Neuronal stem cell (in vitro differentiated cells): ENCODE measurements at regions not wholly inside any gene's neighbourhood (a gene's known extent, or its start where the extent isn't known, plus 50 kb on each side); places are given as distances from the start of the nearest gene placed in this dataset.

Experiments
- DNase-seq: peaks from one replicate; pipeline ENCODE4 v3.0.0-alpha.2; 2013; ENCODE audit warnings: low spot score
- H2AFZ ChIP-seq: one replicate; pipeline ENCODE4 v1.6.1; 2013; ENCODE audit warnings: mild to moderate bottlenecking, low read length, inconsistent platforms
- H2AK5ac ChIP-seq: 2 replicates; pipeline ENCODE4 v1.6.1; 2013; ENCODE audit warnings: low read depth, mild to moderate bottlenecking, inconsistent platforms, low read length, moderate library complexity, mixed read lengths
- H2BK120ac ChIP-seq: 2 replicates; pipeline ENCODE4 v1.6.1; 2013; ENCODE audit warnings: low read depth, mild to moderate bottlenecking, inconsistent platforms, low read length, moderate library complexity, mixed read lengths
- H2BK12ac ChIP-seq: one replicate; pipeline ENCODE4 v1.6.1; 2013; ENCODE audit warnings: low read length, inconsistent platforms
- H2BK15ac ChIP-seq: 2 replicates; pipeline ENCODE4 v1.6.1; 2013; ENCODE audit warnings: mild to moderate bottlenecking, low read length, inconsistent platforms, mixed read lengths
- H2BK5ac ChIP-seq: one replicate; pipeline ENCODE4 v1.6.1; 2013; ENCODE audit warnings: inconsistent platforms, mild to moderate bottlenecking, low read length, moderate library complexity
- H3K14ac ChIP-seq: one replicate; pipeline ENCODE4 v1.6.1; 2013; ENCODE audit warnings: low read length, inconsistent platforms
- H3K18ac ChIP-seq: 2 replicates; pipeline ENCODE4 v1.6.1; 2013; ENCODE audit warnings: low read length, inconsistent platforms
- H3K23ac ChIP-seq: 2 replicates; pipeline ENCODE4 v1.6.1; 2013; ENCODE audit warnings: low read depth, mild to moderate bottlenecking, mixed read lengths, low read length, inconsistent platforms; ENCODE audit not compliant: poor library complexity
- H3K27ac ChIP-seq: replicated peaks from 3 replicates; pipeline ENCODE4 v1.5.1; 2013; ENCODE audit warnings: low read length, inconsistent platforms
- H3K27me3 ChIP-seq, 3 experiments: 2 replicates each; pipeline ENCODE4 v1.6.1; 2013; ENCODE audit warnings: low read length in 3 of 3, mild to moderate bottlenecking in 2 of 3, inconsistent platforms in 1 of 3, low read depth in 1 of 3, mixed read lengths in 1 of 3, moderate library complexity in 1 of 3; ENCODE audit not compliant: control insufficient read depth in 3 of 3, insufficient read depth in 3 of 3
- H3K36me3 ChIP-seq, 2 donors: replicated peaks in 1 of 2; 2 replicates each; pipeline ENCODE4 v1.6.1; 2013; ENCODE audit warnings: low read length in 2 of 2; ENCODE audit not compliant: control insufficient read depth in 2 of 2, insufficient read depth in 2 of 2
- H3K4ac ChIP-seq: 2 replicates; pipeline ENCODE4 v1.6.1; 2013; ENCODE audit warnings: inconsistent platforms, mild to moderate bottlenecking, low read length, moderate library complexity
- H3K4me1 ChIP-seq, 2 donors: 1 replicate in 1 of 2; 2 replicates in 1 of 2; pipeline ENCODE4 v1.6.1; 2013; ENCODE audit warnings: low read length in 2 of 2, low read depth in 1 of 2; ENCODE audit not compliant: control insufficient read depth in 2 of 2, insufficient read depth in 1 of 2
- H3K4me2 ChIP-seq: one replicate; pipeline ENCODE4 v1.6.1; 2013; ENCODE audit warnings: mild to moderate bottlenecking, low read length, inconsistent platforms; ENCODE audit not compliant: insufficient read depth, poor library complexity, severe bottlenecking
- H3K4me3 ChIP-seq, 2 donors: 2 replicates each; pipeline ENCODE4 v1.5.1; 2013; ENCODE audit warnings: low read length in 2 of 2, mild to moderate bottlenecking in 2 of 2, inconsistent platforms in 1 of 2, moderate library complexity in 1 of 2
- H3K79me1 ChIP-seq: one replicate; pipeline ENCODE4 v1.6.1; 2013; ENCODE audit warnings: low read depth, mild to moderate bottlenecking, inconsistent platforms, low read length, moderate library complexity
- H3K9ac ChIP-seq: one replicate; pipeline ENCODE4 v1.6.1; 2013; ENCODE audit warnings: mild to moderate bottlenecking, low read depth, low read length, inconsistent platforms; ENCODE audit not compliant: poor library complexity
- H3K9me3 ChIP-seq, 2 donors: replicated peaks in 1 of 2; 2 replicates each; pipeline versions ENCODE3 to v1.6.1; 2013; ENCODE audit warnings: low read length in 2 of 2, mild to moderate bottlenecking in 2 of 2, inconsistent platforms in 1 of 2, low read depth in 1 of 2, mixed read lengths in 1 of 2, moderate library complexity in 1 of 2; ENCODE audit not compliant: control insufficient read depth in 2 of 2, insufficient read depth in 1 of 2
- H4K8ac ChIP-seq: one replicate; pipeline ENCODE4 v1.6.1; 2013; ENCODE audit warnings: low read depth, mild to moderate bottlenecking, inconsistent platforms, low read length, moderate library complexity
- H4K91ac ChIP-seq: one replicate; pipeline ENCODE4 v1.6.1; 2013; ENCODE audit warnings: low read length, low read depth, mild to moderate bottlenecking, inconsistent platforms; ENCODE audit not compliant: poor library complexity
- WGBS, 2 donors: extraction: QIAGEN DNeasy Blood & Tissue Kit; methylation state at CpG; one replicate each; pipeline ENCODE4 v1.1.7; 2013; ENCODE audit warnings: missing lambda C conversion rate in 2 of 2, mixed read lengths in 1 of 2; ENCODE audit not compliant: insufficient read length in 2 of 2, insufficient replicate concordance in 1 of 2; ENCODE audit errors: extremely low coverage in 2 of 2; 5-methylcytosine and 5-hydroxymethylcytosine counted together

DNA sequence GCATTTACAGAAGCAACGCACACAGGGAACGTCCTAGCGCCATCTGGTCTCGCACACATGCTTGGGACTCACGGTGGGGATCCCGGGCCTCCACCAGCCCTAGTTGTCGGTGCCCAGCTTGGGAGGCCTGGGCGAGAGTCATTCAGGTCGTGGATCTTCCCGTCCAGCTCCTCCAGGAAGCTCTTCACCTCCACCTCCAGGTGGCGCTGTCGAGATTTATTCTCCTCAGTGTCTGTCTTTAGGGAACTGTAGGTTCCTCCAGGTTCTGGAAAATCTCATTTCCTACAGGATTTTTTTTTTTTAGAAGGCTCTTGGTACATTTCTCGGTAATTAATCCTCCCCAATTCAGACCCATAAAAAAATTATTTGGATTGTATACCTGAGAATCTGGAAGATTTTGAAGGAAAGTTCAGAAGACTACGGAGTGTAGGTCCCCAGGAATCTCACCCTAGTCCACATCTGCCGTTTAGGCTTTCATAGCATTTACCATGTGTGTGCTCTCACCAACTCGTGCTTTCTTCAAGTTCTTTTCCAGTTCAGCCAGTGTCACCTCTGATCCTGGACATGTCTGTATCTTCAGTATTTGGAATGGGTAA, 910.0 kb downstream of the TMEM121 start:
- H3K4me2 ChIP-seq = no peak overlapping the region
- no peaks in the 10 kb centered on the region for H3K79me1 ChIP-seq
- no peak overlapping the region for H3K18ac ChIP-seq
- no peaks in the 10 kb centered on the region for H3K4me1 ChIP-seq
- no peaks in the 10 kb centered on the region for H3K36me3 ChIP-seq
- no peak overlapping the region for H2BK120ac ChIP-seq
- H3K27ac ChIP-seq = no peak overlapping the region
- no peaks in the 10 kb centered on the region for H3K27me3 ChIP-seq
- H2BK15ac ChIP-seq = no peak overlapping the region
- no peak for DNase-seq
- peaks cover 0 to 11% of the 10 kb centered on the region in 2 donors for H3K9me3 ChIP-seq
- no peak overlapping the region for H4K8ac ChIP-seq
- no peak overlapping the region for H2BK12ac ChIP-seq
- H3K14ac ChIP-seq = no peak overlapping the region
- no peak overlapping the region for H2AK5ac ChIP-seq
- no peak overlapping the region for H4K91ac ChIP-seq
- no peak overlapping the region for H3K4me3 ChIP-seq
- no peak overlapping the region for H3K4ac ChIP-seq
- H2BK5ac ChIP-seq = no peak overlapping the region
- no CpG with 5 or more reads among the region's 16 CpGs for WGBS, 2 donors
- H3K9ac ChIP-seq = no peak overlapping the region
- H3K23ac ChIP-seq = no peak overlapping the region
- H2AFZ ChIP-seq = no peak overlapping the region

DNA sequence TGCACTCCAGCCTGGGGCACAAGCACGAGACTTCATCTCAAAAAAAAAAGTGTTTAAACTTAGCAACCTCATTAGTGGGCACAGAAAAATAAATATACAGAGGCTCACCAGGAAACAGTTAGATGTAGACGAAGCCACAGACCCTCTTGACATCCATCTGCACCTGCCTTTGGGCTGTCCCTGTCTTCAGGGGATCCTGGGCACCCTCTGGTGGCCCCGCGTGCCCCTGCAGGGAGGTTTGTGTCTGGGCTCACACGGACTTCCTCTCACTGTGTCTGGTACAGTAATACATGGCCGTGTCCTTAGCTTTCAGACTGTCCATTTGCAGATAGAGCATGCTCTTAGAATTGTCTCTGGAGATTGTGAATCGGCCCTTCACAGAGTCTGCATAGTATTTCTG, 916.5 kb downstream of the TMEM121 start:
- Histone ChIP-seq H2AK5ac (no peak overlapping the region), H2BK120ac (no peak overlapping the region), H3K14ac (no peak overlapping the region), H2BK5ac (no peak overlapping the region), H3K4me2 (no peak overlapping the region), H3K9ac (no peak overlapping the region), H3K23ac (no peak overlapping the region), H3K36me3 (no peaks in the 10 kb centered on the region), H3K4me3 (no peak overlapping the region), H4K91ac (no peak overlapping the region), H3K4ac (no peak overlapping the region), H3K4me1 (no peaks in the 10 kb centered on the region), H3K18ac (no peak overlapping the region), H4K8ac (no peak overlapping the region), H2AFZ (no peak overlapping the region), H2BK12ac (no peak overlapping the region), H3K9me3 (peaks cover 0 to 14% of the 10 kb centered on the region in 2 donors), H3K79me1 (no peaks in the 10 kb centered on the region), H3K27ac (no peak overlapping the region), H3K27me3 (no peaks in the 10 kb centered on the region), H2BK15ac (no peak overlapping the region)
- no CpG with 5 or more reads among the region's 7 CpGs for WGBS, 2 donors
- DNase-seq = no peak

DNA sequence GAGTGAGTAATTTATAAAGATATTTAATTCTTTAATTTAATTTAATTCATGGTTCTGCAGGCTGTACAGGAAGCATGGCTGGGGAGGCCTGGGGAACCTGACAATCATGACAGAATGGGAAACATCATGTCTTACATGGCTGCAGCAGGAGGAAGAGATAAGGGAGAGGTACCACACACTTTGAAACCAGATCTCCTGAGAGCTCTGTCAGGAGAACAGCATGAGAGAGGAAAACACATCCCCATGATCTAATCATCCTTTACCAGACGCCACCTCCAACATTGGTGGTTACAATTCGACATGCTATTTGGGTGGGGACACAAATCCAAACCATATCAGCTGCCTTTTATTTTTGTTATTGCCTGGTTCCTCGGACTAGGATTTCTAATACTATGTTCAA, 928.6 kb downstream of the TMEM121 start:
- no peak overlapping the region for H3K4me2 ChIP-seq
- peaks cover 0 to 3% of the 10 kb centered on the region in 2 donors for H3K9me3 ChIP-seq
- no peak overlapping the region for H2AFZ ChIP-seq
- H2BK12ac ChIP-seq = no peak overlapping the region
- H2BK15ac ChIP-seq = no peak overlapping the region
- no peak overlapping the region for H3K4ac ChIP-seq
- H3K4me3 ChIP-seq = no peak overlapping the region
- H2BK5ac ChIP-seq = no peak overlapping the region
- no peaks in the 10 kb centered on the region for H3K27me3 ChIP-seq
- H3K18ac ChIP-seq = no peak overlapping the region
- H4K91ac ChIP-seq = no peak overlapping the region
- H3K9ac ChIP-seq = no peak overlapping the region
- H3K27ac ChIP-seq = no peak overlapping the region
- WGBS, 2 donors = no CpG with 5 or more reads among the region's 3 CpGs
- no peak overlapping the region for H4K8ac ChIP-seq
- H2AK5ac ChIP-seq = no peak overlapping the region
- H3K23ac ChIP-seq = no peak overlapping the region
- H3K36me3 ChIP-seq = no peaks in the 10 kb centered on the region
- H3K14ac ChIP-seq = no peak overlapping the region
- H2BK120ac ChIP-seq = no peak overlapping the region
- DNase-seq = no peak
- no peaks in the 10 kb centered on the region for H3K4me1 ChIP-seq
- no peaks in the 10 kb centered on the region for H3K79me1 ChIP-seq

DNA sequence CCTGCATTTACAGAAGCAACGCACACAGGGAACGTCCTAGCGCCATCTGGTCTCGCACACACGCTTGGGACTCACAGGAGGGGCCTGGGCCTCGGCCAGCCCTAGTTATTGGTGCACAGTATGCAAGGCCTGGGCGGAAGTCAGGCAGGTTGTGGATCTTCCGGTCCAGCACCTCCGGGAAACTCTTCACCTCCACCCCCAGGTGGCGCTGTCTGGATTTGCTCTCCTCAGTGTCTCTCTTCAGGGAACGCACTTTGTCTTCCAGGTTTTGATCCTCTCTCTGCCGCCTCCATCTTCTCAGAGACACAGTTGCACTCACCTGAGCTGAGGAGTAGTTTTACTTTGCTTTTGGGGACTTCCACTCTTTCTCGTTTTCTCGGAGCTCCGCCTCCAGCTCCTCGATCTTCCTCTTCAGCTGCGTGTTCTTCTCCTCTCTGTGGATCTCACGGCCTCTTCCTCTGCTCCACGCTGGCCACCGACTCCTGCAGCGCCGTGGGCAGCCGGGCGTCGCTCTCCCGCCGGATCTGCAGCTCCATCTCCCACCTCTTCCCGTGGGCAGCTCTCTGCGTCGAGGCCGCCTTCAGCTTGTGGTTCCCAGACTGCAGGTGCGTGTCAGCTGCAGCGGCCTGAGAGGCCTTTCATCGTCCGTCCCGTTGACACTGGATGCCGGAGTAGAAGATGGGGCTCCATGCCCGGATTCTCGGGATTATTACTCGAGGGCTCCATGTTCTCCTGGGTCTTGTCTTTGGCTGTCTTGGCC, 933.8 kb downstream of the TMEM121 start:
- no CpG with 5 or more reads among the region's 40 CpGs for WGBS, 2 donors
- no peak overlapping the region for H3K9ac ChIP-seq
- no peaks in the 10 kb centered on the region for H3K27me3 ChIP-seq
- no peak for DNase-seq
- H2BK5ac ChIP-seq = no peak overlapping the region
- H2BK15ac ChIP-seq = no peak overlapping the region
- H3K36me3 ChIP-seq = no peaks in the 10 kb centered on the region
- peak overlapping the region; percentile 64 for H2AFZ ChIP-seq
- no peaks in the 10 kb centered on the region for H3K79me1 ChIP-seq
- no peak overlapping the region for H3K23ac ChIP-seq
- H2BK120ac ChIP-seq = no peak overlapping the region
- no peak overlapping the region for H3K4ac ChIP-seq
- peaks cover 0 to 1% of the 10 kb centered on the region in 2 donors for H3K9me3 ChIP-seq
- no peak overlapping the region for H2BK12ac ChIP-seq
- no peak overlapping the region for H4K91ac ChIP-seq
- H4K8ac ChIP-seq = no peak overlapping the region
- H3K4me3 ChIP-seq = no peak overlapping the region
- no peak overlapping the region for H3K27ac ChIP-seq
- no peak overlapping the region for H3K18ac ChIP-seq
- no peak overlapping the region for H3K14ac ChIP-seq
- no peak overlapping the region for H3K4me2 ChIP-seq
- H2AK5ac ChIP-seq = no peak overlapping the region
- no peaks in the 10 kb centered on the region for H3K4me1 ChIP-seq
